ENCODE measurements at regions not wholly inside any gene's neighbourhood (a gene's known extent, or its start where the extent isn't known, plus 50 kb on each side); places are given as distances from the start of the nearest gene placed in this dataset.
A peak's percentile ranks its signal among the peaks of the same experiment; 100 is the strongest.

- POLR2A ChIA-PET: no interaction called here
- intact Hi-C loops (cut with micrococcal nuclease): no loop called here
- Mint-ChIP-seq H3K4me1 (peaks cover 8% of the 10 kb centered on the region), H3K36me3 (ENCODE audit: low read depth) (no peaks in the 10 kb centered on the region), H3K27ac (no peak overlapping the region), H3K27me3 (peaks cover 5% of the 10 kb centered on the region), H3K9me3 (no peaks in the 10 kb centered on the region), H3K4me3 (no peak overlapping the region)
- TF ChIP-seq CTCF (IDR thresholded peaks at IDR 0.05): no peak
- ATAC-seq (ENCODE audit: low read depth) (no peak), DNase-seq (no peak)
- CTCF ChIA-PET: no interaction called here
Measured at GRCh38 chr1:25050165-25050564, 120.1 kb upstream of the RUNX3 start.

DNA sequence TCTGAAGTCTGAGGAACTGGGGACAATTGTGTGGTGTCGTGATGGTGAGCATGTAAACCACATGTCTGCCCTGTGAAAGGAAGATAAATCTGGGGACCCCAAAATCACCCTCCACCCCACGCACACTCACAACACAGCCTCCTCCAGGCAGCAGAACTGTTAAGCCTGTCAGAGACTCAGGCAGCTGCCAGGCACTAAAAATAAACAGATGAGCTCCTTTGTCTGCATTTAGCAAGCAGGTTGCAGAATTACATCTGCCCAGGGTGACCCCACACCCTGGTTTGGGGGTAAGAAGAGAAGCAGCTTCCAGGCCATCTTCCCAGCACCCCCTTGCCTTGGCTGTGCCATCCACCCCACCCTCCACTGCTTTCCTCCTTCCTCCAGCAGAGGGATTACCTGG is 119.1 kb upstream of the RUNX3 start:
- Mint-ChIP-seq H3K4me3 (no peak overlapping the region), H3K27me3 (no peaks in the 10 kb centered on the region), H3K9me3 (no peaks in the 10 kb centered on the region), H3K27ac (no peak overlapping the region), H3K36me3 (ENCODE audit: low read depth) (no peaks in the 10 kb centered on the region), H3K4me1 (peaks cover 8% of the 10 kb centered on the region)
- intact Hi-C loops (cut with micrococcal nuclease): no loop called here
- no peak for DNase-seq
- ChIA-PET POLR2A (no interaction called here), CTCF (no interaction called here)
- no peak for ATAC-seq (ENCODE audit: low read depth)
- no peak for TF ChIP-seq CTCF (IDR thresholded peaks at IDR 0.05)

DNA sequence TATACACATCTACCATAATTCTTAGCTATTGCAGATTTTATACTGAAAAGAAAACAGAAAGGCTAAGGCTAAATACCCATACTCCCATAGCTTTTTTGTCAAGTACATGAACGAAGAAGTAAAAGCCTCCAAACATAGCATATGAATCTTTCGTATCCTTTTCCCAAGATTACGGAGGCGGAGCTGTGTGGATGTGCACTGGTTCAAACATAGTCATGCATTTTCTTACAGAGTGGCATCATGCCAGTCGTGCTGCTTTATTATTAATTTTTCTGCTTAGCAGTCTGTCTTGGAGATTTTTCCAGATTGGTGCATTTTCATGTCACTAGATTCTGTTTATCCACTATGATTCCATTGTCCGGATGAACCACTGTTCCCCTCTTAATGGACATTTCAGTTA is 118.7 kb upstream of the RUNX3 start:
- no peak for TF ChIP-seq CTCF (IDR thresholded peaks at IDR 0.05)
- H3K4me1 Mint-ChIP-seq: peaks cover 8% of the 10 kb centered on the region
- ATAC-seq (ENCODE audit: low read depth) (no peak), DNase-seq (no peak)
- H3K27me3 Mint-ChIP-seq: no peaks in the 10 kb centered on the region
- H3K36me3 Mint-ChIP-seq (ENCODE audit: low read depth): no peaks in the 10 kb centered on the region
- H3K4me3 Mint-ChIP-seq: no peak overlapping the region
- H3K27ac Mint-ChIP-seq: no peak overlapping the region
- ChIA-PET POLR2A (no interaction called here), CTCF (no interaction called here)
- no peaks in the 10 kb centered on the region for H3K9me3 Mint-ChIP-seq
- intact Hi-C loops (cut with micrococcal nuclease): no loop called here

GRCh38 chr1:25047506-25048240 is 117.6 kb upstream of the RUNX3 start:
- no peaks in the 10 kb centered on the region for H3K36me3 Mint-ChIP-seq (ENCODE audit: low read depth)
- POLR2A ChIA-PET: interaction anchor here (1.2 kb wide), 1 partner anchor 14 kb away, joined by 4 read pairs; no protein-coding TSS in a partner anchor
- H3K27me3 Mint-ChIP-seq: no peaks in the 10 kb centered on the region
- no peak for TF ChIP-seq CTCF (IDR thresholded peaks at IDR 0.05)
- H3K4me3 Mint-ChIP-seq: no peak overlapping the region
- H3K27ac Mint-ChIP-seq: no peak overlapping the region
- ATAC-seq (ENCODE audit: low read depth) (no peak), DNase-seq (no peak)
- intact Hi-C loops (cut with micrococcal nuclease): no loop called here
- H3K4me1 Mint-ChIP-seq: peaks cover 8% of the 10 kb centered on the region
- CTCF ChIA-PET: interaction anchor here (1.0 to 2.6 kb wide), 4 partner anchors 10 to 200 kb away, joined by 3 to 12 read pairs (median 4); no protein-coding TSS in a partner anchor
- no peaks in the 10 kb centered on the region for H3K9me3 Mint-ChIP-seq

- ChIA-PET POLR2A (interaction anchor here (0.6 to 2.4 kb wide), 7 partner anchors 8 to 359 kb away, joined by 3 to 11 read pairs (median 5); partner anchors contain the start of gene RUNX3), CTCF (interaction anchor here (0.8 to 2.6 kb wide), 7 partner anchors 9 to 199 kb away, joined by 3 to 12 read pairs (median 3); no protein-coding TSS in a partner anchor)
- Mint-ChIP-seq H3K9me3 (no peaks in the 10 kb centered on the region), H3K36me3 (ENCODE audit: low read depth) (no peaks in the 10 kb centered on the region), H3K27ac (no peak overlapping the region), H3K27me3 (no peaks in the 10 kb centered on the region), H3K4me3 (no peak overlapping the region), H3K4me1 (peaks cover 8% of the 10 kb centered on the region)
- ATAC-seq (ENCODE audit: low read depth) (peak; percentile 93), DNase-seq (no peak)
- intact Hi-C loops (cut with micrococcal nuclease): no loop called here
- TF ChIP-seq CTCF (IDR thresholded peaks at IDR 0.05): no peak
Measured at GRCh38 chr1:25046194-25046532, 116.1 kb upstream of the RUNX3 start.

Data from activated B cell treated with CpG ODN at 0.5 μM for 24 hours (primary cell).